HEK293T (cell line): ENCODE measurements at regions not wholly inside any gene's neighbourhood (a gene's known extent, or its start where the extent isn't known, plus 50 kb on each side); places are given as distances from the start of the nearest gene placed in this dataset.

Experiments
- BHLHE40 ChIP-seq: fragments of 450-650 bp; IDR thresholded peaks from 2 replicates; pipeline ENCODE4 v1.6.1; 2016; ENCODE audit warnings: mild to moderate bottlenecking, moderate library complexity, borderline replicate concordance
- ELF4 ChIP-seq: fragments of 450-650 bp; IDR thresholded peaks from 2 replicates; pipeline ENCODE4 v1.6.1; 2017; ENCODE audit warnings: antibody characterized with exemption
- FOXA1 ChIP-seq: fragments of 450-650 bp; IDR thresholded peaks from 2 replicates; pipeline ENCODE4 v1.6.1; 2016; ENCODE audit warnings: mild to moderate bottlenecking
- L3MBTL2 ChIP-seq: fragments of 450-650 bp; conservative IDR thresholded peaks from 2 replicates; pipeline ENCODE4 v1.6.1; 2016; ENCODE audit warnings: mild to moderate bottlenecking
- LEF1 ChIP-seq: fragments of 450-650 bp; IDR thresholded peaks from 2 replicates; pipeline ENCODE4 v1.6.1; 2017; ENCODE audit warnings: mild to moderate bottlenecking, borderline replicate concordance
- SP1 ChIP-seq: fragments of 450-650 bp; IDR thresholded peaks from 2 replicates; pipeline ENCODE4 v1.6.1; 2017
- SUZ12 ChIP-seq: fragments of 450-650 bp; IDR thresholded peaks from 2 replicates; pipeline ENCODE4 v1.6.1; 2016; ENCODE audit warnings: mild to moderate bottlenecking
- TF ChIP-seq, protein P1 (sequence below): fragments of 450-650 bp; IDR thresholded peaks from 2 replicates; pipeline ENCODE4 v1.6.1; 2016

DNA sequence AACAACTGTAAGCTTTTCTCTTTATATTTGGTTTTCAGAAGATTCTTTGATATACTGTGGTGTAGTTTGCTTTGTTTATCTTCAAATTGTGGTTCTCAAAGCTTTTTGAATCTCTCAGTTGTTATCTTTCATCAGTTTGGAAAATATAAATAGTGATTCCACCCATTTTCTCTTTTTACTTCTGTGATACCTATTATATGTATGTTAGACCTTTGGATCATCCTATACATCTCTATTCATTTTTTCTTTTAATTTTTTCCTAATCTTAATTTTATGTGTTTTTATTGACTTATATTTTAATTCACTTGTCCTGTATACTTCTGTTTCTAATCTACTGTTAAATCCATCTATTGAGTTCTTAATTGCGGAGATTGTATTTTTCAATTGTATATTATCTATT lies 160.7 kb upstream of the COL8A1 start:
- TF ChIP-seq SUZ12 (no peak), ELF4 (no peak), SP1 (no peak), FOXA1 (no peak), BHLHE40 (no peak), L3MBTL2 (no peak), LEF1 (no peak)
- TF ChIP-seq, protein P1, sequence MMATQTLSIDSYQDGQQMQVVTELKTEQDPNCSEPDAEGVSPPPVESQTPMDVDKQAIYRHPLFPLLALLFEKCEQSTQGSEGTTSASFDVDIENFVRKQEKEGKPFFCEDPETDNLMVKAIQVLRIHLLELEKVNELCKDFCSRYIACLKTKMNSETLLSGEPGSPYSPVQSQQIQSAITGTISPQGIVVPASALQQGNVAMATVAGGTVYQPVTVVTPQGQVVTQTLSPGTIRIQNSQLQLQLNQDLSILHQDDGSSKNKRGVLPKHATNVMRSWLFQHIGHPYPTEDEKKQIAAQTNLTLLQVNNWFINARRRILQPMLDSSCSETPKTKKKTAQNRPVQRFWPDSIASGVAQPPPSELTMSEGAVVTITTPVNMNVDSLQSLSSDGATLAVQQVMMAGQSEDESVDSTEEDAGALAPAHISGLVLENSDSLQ, result no peak
